Suppressor macrophage treated with lipopolysaccharide for 1 hour (primary cell): ENCODE measurements at regions not wholly inside any gene's neighbourhood (a gene's known extent, or its start where the extent isn't known, plus 50 kb on each side); places are given as distances from the start of the nearest gene placed in this dataset.

Experiments used
- DNase-seq, 3 donors: peaks; one replicate each; pipeline ENCODE4 v3.0.0-alpha.2; 2020 to 2022

GRCh38 chr12:77777274-77777673 is 53.4 kb upstream of the NAV3 start:
- no peak for DNase-seq

- DNase-seq: no peak
Observed at GRCh38 chr12:77774761-77775160, 55.9 kb upstream of the NAV3 start.

- no peak for DNase-seq
Observed at GRCh38 chr12:77772676-77773298, 57.9 kb upstream of the NAV3 start.

GRCh38 chr12:77768558-77768957 is 62.1 kb upstream of the NAV3 start:
- no peak for DNase-seq

GRCh38 chr12:77767756-77768343 is 62.8 kb upstream of the NAV3 start:
- DNase-seq: no peak

- no peak for DNase-seq
Observed at GRCh38 chr12:77767335-77767734, 63.4 kb upstream of the NAV3 start.

- DNase-seq: no peak
Observed at GRCh38 chr12:77766224-77766623, 64.5 kb upstream of the NAV3 start.

- no peak for DNase-seq
Observed at GRCh38 chr12:77761286-77761685, 69.4 kb upstream of the NAV3 start.

- no peak for DNase-seq
Observed at GRCh38 chr12:77760271-77761025, 70.2 kb upstream of the NAV3 start.

- DNase-seq: no peak
Observed at GRCh38 chr12:77754086-77754485, 76.6 kb upstream of the NAV3 start.

GRCh38 chr12:77751939-77752338 is 78.8 kb upstream of the NAV3 start:
- DNase-seq: no peak

- DNase-seq: no peak
Observed at GRCh38 chr12:77746096-77746495, 84.6 kb upstream of the NAV3 start.

GRCh38 chr12:77745624-77746023 is 85.1 kb upstream of the NAV3 start:
- no peak for DNase-seq

- DNase-seq: no peak
Observed at GRCh38 chr12:77742631-77743030, 88.1 kb upstream of the NAV3 start.

- DNase-seq: no peak
Observed at GRCh38 chr12:77741974-77742517, 88.6 kb upstream of the NAV3 start.

GRCh38 chr12:77736219-77736965 is 94.3 kb upstream of the NAV3 start:
- DNase-seq: no peak

GRCh38 chr12:77734214-77734883 is 96.3 kb upstream of the NAV3 start:
- DNase-seq: no peak

GRCh38 chr12:77728018-77728417 is 102.7 kb upstream of the NAV3 start:
- DNase-seq: no peak

GRCh38 chr12:77727442-77728001 is 103.2 kb upstream of the NAV3 start:
- DNase-seq: no peak

- DNase-seq: no peak
Observed at GRCh38 chr12:77725611-77726010, 105.1 kb upstream of the NAV3 start.

- no peak for DNase-seq
Observed at GRCh38 chr12:77724367-77724957, 106.2 kb upstream of the NAV3 start.

GRCh38 chr12:77723308-77723707 is 107.4 kb upstream of the NAV3 start:
- DNase-seq: no peak
